Kidney (tissue), 13 donors: ENCODE measurements at regions not wholly inside any gene's neighbourhood (a gene's known extent, or its start where the extent isn't known, plus 50 kb on each side); places are given as distances from the start of the nearest gene placed in this dataset.

Experiments
- DNase-seq, 5 donors: peaks; one replicate each; pipeline ENCODE4 v3.0.0-alpha.2; 2013 to 2020
- FAIRE-seq: peaks from 2 replicates; lab custom pipeline; 2012; peaks lifted over from hg19 to GRCh38; lab: Jason Lieb, UNC
- H3K27ac ChIP-seq, 2 donors: one replicate each; pipeline ENCODE4 v1.7.0; 2013; ENCODE audit warnings: low read depth in 2 of 2, low read length in 2 of 2, inconsistent platforms in 1 of 2
- H3K27me3 ChIP-seq: one replicate; pipeline ENCODE4 v1.7.1; 2013; ENCODE audit warnings: low read length, inconsistent platforms; ENCODE audit not compliant: control insufficient read depth, insufficient read depth
- H3K36me3 ChIP-seq, 3 donors: one replicate each; pipeline versions ENCODE4 v1.7.0 to v1.7.1; 2013; ENCODE audit warnings: low read length in 3 of 3, control low read depth in 1 of 3, inconsistent platforms in 1 of 3; ENCODE audit not compliant: insufficient read depth in 3 of 3, control insufficient read depth in 2 of 3
- H3K4me1 ChIP-seq, 3 donors: one replicate each; pipeline versions ENCODE4 v1.7.0 to v1.7.1; 2013; ENCODE audit warnings: low read length in 3 of 3, inconsistent platforms in 1 of 3, low read depth in 1 of 3; ENCODE audit not compliant: control insufficient read depth in 2 of 3, insufficient read depth in 2 of 3
- H3K4me3 ChIP-seq, 3 donors: one replicate each; pipeline versions ENCODE4 v1.7.0 to v1.8.1; 2013; ENCODE audit warnings: low read length in 3 of 3, control low read depth in 1 of 3, inconsistent platforms in 1 of 3
- H3K9ac ChIP-seq, 3 donors: one replicate each; pipeline versions ENCODE4 v1.7.0 to v1.7.1; 2013; ENCODE audit warnings: low read length in 3 of 3, control low read depth in 1 of 3, inconsistent platforms in 1 of 3
- H3K9me3 ChIP-seq, 3 donors: one replicate each; pipeline versions ENCODE4 v1.7.0 to v1.7.1; 2013; ENCODE audit warnings: low read length in 3 of 3, control low read depth in 1 of 3, inconsistent platforms in 1 of 3; ENCODE audit not compliant: control insufficient read depth in 2 of 3, insufficient read depth in 1 of 3
- CTCF ChIP-seq: IDR thresholded peaks from 3 replicates; pipeline ENCODE4 v1.5.1; 2012; ENCODE audit warnings: mild to moderate bottlenecking, moderate library complexity, borderline replicate concordance; ENCODE audit not compliant: insufficient read depth; ENCODE audit errors: extremely low read depth
- intact Hi-C: fragments of 100-400 bp; cut with DNase I; formaldehyde crosslinking; loops from one replicate; pipeline ENCODE4 v1.11.1; 2022
- donor health status: control.
- donor health status: control.
- donor health status: control.
- donor health status: control.
- donor health status: control.
- donor health status: DM: yes; HTN: yes; CAD: no.
- donor health status: Normal renal cell carcinoma (clear cell type).

- FAIRE-seq (no peak), DNase-seq (no peak)
- H3K4me1 ChIP-seq = peaks cover 0 to 1% (median 0%) of the 10 kb centered on the region in 3 donors
- H3K36me3 ChIP-seq = no peaks in the 10 kb centered on the region
- no peaks in the 10 kb centered on the region for H3K27me3 ChIP-seq
- H3K27ac ChIP-seq = no peak overlapping the region
- intact Hi-C loops = no loop called here
- no peaks in the 10 kb centered on the region for H3K9me3 ChIP-seq
- H3K9ac ChIP-seq = no peak overlapping the region
- TF ChIP-seq CTCF = no peak
- H3K4me3 ChIP-seq = no peak overlapping the region
Measured at GRCh38 chr7:106187613-106188350, 75.7 kb upstream of the SYPL1 start.

- Histone ChIP-seq H3K4me1 (no peaks in the 10 kb centered on the region), H3K27me3 (no peaks in the 10 kb centered on the region), H3K36me3 (no peaks in the 10 kb centered on the region), H3K27ac (no peak overlapping the region), H3K9me3 (no peaks in the 10 kb centered on the region), H3K4me3 (no peak overlapping the region), H3K9ac (no peak overlapping the region)
- DNase-seq (no peak), FAIRE-seq (no peak)
- intact Hi-C loops = no loop called here
- no peak for TF ChIP-seq CTCF
Measured at GRCh38 chr7:106185719-106186118, 73.6 kb upstream of the SYPL1 start.

- DNase-seq = no peak
- Histone ChIP-seq H3K36me3 (no peaks in the 10 kb centered on the region), H3K4me1 (no peaks in the 10 kb centered on the region), H3K9me3 (no peaks in the 10 kb centered on the region), H3K27me3 (no peaks in the 10 kb centered on the region), H3K9ac (no peak overlapping the region), H3K4me3 (no peak overlapping the region), H3K27ac (no peak overlapping the region)
- TF ChIP-seq CTCF = no peak
- intact Hi-C loops = no loop called here
- no peak for FAIRE-seq
Measured at GRCh38 chr7:106183952-106184351, 71.8 kb upstream of the SYPL1 start.
